Mucosa of descending colon (tissue), 3 donors: ENCODE measurements at regions not wholly inside any gene's neighbourhood (a gene's known extent, or its start where the extent isn't known, plus 50 kb on each side); places are given as distances from the start of the nearest gene placed in this dataset.

Source experiments
- ATAC-seq: fragments of 200-7000 bp; cut with Tn5 transposase; one replicate; pipeline ENCODE4 v1.9.1; 2020; ENCODE audit warnings: mild to moderate bottlenecking, moderate library complexity
- DNase-seq, 3 donors: peaks; one replicate each; pipeline ENCODE4 v3.0.0-alpha.2; 2020
- H3K36me3 ChIP-seq: fragments of 200-600 bp; one replicate; pipeline ENCODE4 v1.8.0; 2021; ENCODE audit warnings: low read depth, mild to moderate bottlenecking
- H3K4me1 ChIP-seq: fragments of 200-600 bp; one replicate; pipeline ENCODE4 v1.8.0; 2021; ENCODE audit warnings: low read depth, mild to moderate bottlenecking
- H3K4me3 ChIP-seq: fragments of 200-600 bp; one replicate; pipeline ENCODE4 v1.8.0; 2021; ENCODE audit warnings: mild to moderate bottlenecking
- H3K9me3 ChIP-seq: fragments of 200-600 bp; one replicate; pipeline ENCODE4 v1.8.0; 2021; ENCODE audit warnings: mild to moderate bottlenecking
- CTCF ChIP-seq: fragments of 200-600 bp; IDR thresholded peaks from one replicate; pipeline ENCODE4 v1.8.0; 2022; ENCODE audit warnings: antibody characterized with exemption, mild to moderate bottlenecking
- intact Hi-C, 2 donors: fragments of 100-400 bp; cut with DNase I in 1 of 2; cut with micrococcal nuclease in 1 of 2; formaldehyde crosslinking; loops; one replicate each; pipeline versions ENCODE4 v1.11.0 to v1.11.1; 2022; cut with DNase I, micrococcal nuclease
- donor health status: DM: no; HTN: no; CAD: no; lungs with moderate emphysema.
- donor health status: DM: no; HTN: no; CAD: no.
- donor health status: DM: no; HTN: yes; CAD: no.

GRCh38 chr1:87803375-87803774 is 474.7 kb downstream of the LMO4 start:
- DNase-seq: no peak
- H3K4me3 ChIP-seq: no peak overlapping the region
- TF ChIP-seq CTCF: no peak
- ATAC-seq: no peak
- no peaks in the 10 kb centered on the region for H3K9me3 ChIP-seq
- H3K4me1 ChIP-seq: no peaks in the 10 kb centered on the region
- no peaks in the 10 kb centered on the region for H3K36me3 ChIP-seq
- intact Hi-C loops: no loop called here

GRCh38 chr1:87804128-87804527 is 475.4 kb downstream of the LMO4 start:
- TF ChIP-seq CTCF: no peak
- H3K4me1 ChIP-seq: no peaks in the 10 kb centered on the region
- no peaks in the 10 kb centered on the region for H3K9me3 ChIP-seq
- no peaks in the 10 kb centered on the region for H3K36me3 ChIP-seq
- no peak for ATAC-seq
- no peak overlapping the region for H3K4me3 ChIP-seq
- no peak for DNase-seq
- intact Hi-C loops: no loop called here

GRCh38 chr1:87805666-87806378 is 477.1 kb downstream of the LMO4 start:
- no peaks in the 10 kb centered on the region for H3K4me1 ChIP-seq
- H3K9me3 ChIP-seq: no peaks in the 10 kb centered on the region
- DNase-seq: no peak
- no peak for ATAC-seq
- intact Hi-C loops: no loop called here
- H3K36me3 ChIP-seq: no peaks in the 10 kb centered on the region
- no peak overlapping the region for H3K4me3 ChIP-seq
- TF ChIP-seq CTCF: no peak

- ATAC-seq: no peak
- intact Hi-C loops: no loop called here
- Histone ChIP-seq H3K4me1 (no peaks in the 10 kb centered on the region), H3K9me3 (no peaks in the 10 kb centered on the region), H3K36me3 (no peaks in the 10 kb centered on the region), H3K4me3 (no peak overlapping the region)
- no peak for TF ChIP-seq CTCF
- no peak for DNase-seq
Measured at GRCh38 chr1:87806379-87807094, 477.9 kb downstream of the LMO4 start.

- no peak for TF ChIP-seq CTCF
- Histone ChIP-seq H3K4me3 (no peak overlapping the region), H3K9me3 (no peaks in the 10 kb centered on the region), H3K4me1 (no peaks in the 10 kb centered on the region), H3K36me3 (no peaks in the 10 kb centered on the region)
- ATAC-seq (no peak), DNase-seq (no peak)
- intact Hi-C loops: no loop called here
Measured at GRCh38 chr1:87810166-87810565, 481.5 kb downstream of the LMO4 start.
